ENCODE measurements at regions not wholly inside any gene's neighbourhood (a gene's known extent, or its start where the extent isn't known, plus 50 kb on each side); places are given as distances from the start of the nearest gene placed in this dataset.

GRCh38 chr7:25712500-25712899, 439.5 kb upstream of the NFE2L3 start:
- H3K27ac Mint-ChIP-seq = no peak overlapping the region
- H3K4me3 Mint-ChIP-seq = no peak overlapping the region
- H3K4me1 Mint-ChIP-seq (ENCODE audit: low read depth) = no peaks in the 10 kb centered on the region
- no peak for TF ChIP-seq CTCF (IDR thresholded peaks at IDR 0.05)
- no peak for DNase-seq
- peaks cover 6% of the 10 kb centered on the region; the same call in 1 of the 2 replicates for H3K36me3 Mint-ChIP-seq (ENCODE audit: low read depth)
- H3K9me3 Mint-ChIP-seq = peaks cover 56% of the 10 kb centered on the region
- no peaks in the 10 kb centered on the region; the same call in 1 of the 2 replicates for H3K27me3 Mint-ChIP-seq (ENCODE audit: insufficient read depth)

GRCh38 chr7:25714013-25714412, 438.0 kb upstream of the NFE2L3 start:
- DNase-seq = no peak
- H3K36me3 Mint-ChIP-seq (ENCODE audit: low read depth) = peaks cover 6% of the 10 kb centered on the region; the same call in 1 of the 2 replicates
- no peaks in the 10 kb centered on the region for H3K4me1 Mint-ChIP-seq (ENCODE audit: low read depth)
- H3K27ac Mint-ChIP-seq = no peak overlapping the region
- no peak for TF ChIP-seq CTCF (IDR thresholded peaks at IDR 0.05)
- H3K9me3 Mint-ChIP-seq = peaks cover 53% of the 10 kb centered on the region
- no peak overlapping the region for H3K4me3 Mint-ChIP-seq
- no peaks in the 10 kb centered on the region; the same call in 1 of the 2 replicates for H3K27me3 Mint-ChIP-seq (ENCODE audit: insufficient read depth)

GRCh38 chr7:25716421-25716820, 435.6 kb upstream of the NFE2L3 start:
- no peak overlapping the region for H3K27ac Mint-ChIP-seq
- DNase-seq = no peak
- no peak for TF ChIP-seq CTCF (IDR thresholded peaks at IDR 0.05)
- peaks cover 6% of the 10 kb centered on the region; the same call in 1 of the 2 replicates for H3K36me3 Mint-ChIP-seq (ENCODE audit: low read depth)
- no peaks in the 10 kb centered on the region; the same call in 1 of the 2 replicates for H3K27me3 Mint-ChIP-seq (ENCODE audit: insufficient read depth)
- H3K4me3 Mint-ChIP-seq = no peak overlapping the region
- no peaks in the 10 kb centered on the region for H3K4me1 Mint-ChIP-seq (ENCODE audit: low read depth)
- peaks cover 58% of the 10 kb centered on the region for H3K9me3 Mint-ChIP-seq

GRCh38 chr7:25718596-25718995, 433.4 kb upstream of the NFE2L3 start:
- H3K36me3 Mint-ChIP-seq (ENCODE audit: low read depth) = peaks cover 6% of the 10 kb centered on the region; the same call in 1 of the 2 replicates
- H3K9me3 Mint-ChIP-seq = peaks cover 51% of the 10 kb centered on the region
- H3K4me1 Mint-ChIP-seq (ENCODE audit: low read depth) = no peaks in the 10 kb centered on the region
- TF ChIP-seq CTCF (IDR thresholded peaks at IDR 0.05) = no peak
- H3K27ac Mint-ChIP-seq = no peak overlapping the region
- no peak overlapping the region for H3K4me3 Mint-ChIP-seq
- no peaks in the 10 kb centered on the region; the same call in 1 of the 2 replicates for H3K27me3 Mint-ChIP-seq (ENCODE audit: insufficient read depth)
- no peak for DNase-seq

GRCh38 chr7:25719190-25719896, 432.7 kb upstream of the NFE2L3 start:
- no peaks in the 10 kb centered on the region; the same call in 1 of the 2 replicates for H3K27me3 Mint-ChIP-seq (ENCODE audit: insufficient read depth)
- H3K36me3 Mint-ChIP-seq (ENCODE audit: low read depth) = peaks cover 6% of the 10 kb centered on the region; the same call in 1 of the 2 replicates
- TF ChIP-seq CTCF (IDR thresholded peaks at IDR 0.05) = no peak
- H3K27ac Mint-ChIP-seq = no peak overlapping the region
- H3K4me3 Mint-ChIP-seq = no peak overlapping the region
- H3K4me1 Mint-ChIP-seq (ENCODE audit: low read depth) = no peaks in the 10 kb centered on the region
- peaks cover 51% of the 10 kb centered on the region for H3K9me3 Mint-ChIP-seq
- no peak for DNase-seq

All from HFFc6 (cell line).